H9 (cell line): ENCODE measurements at regions not wholly inside any gene's neighbourhood (a gene's known extent, or its start where the extent isn't known, plus 50 kb on each side); places are given as distances from the start of the nearest gene placed in this dataset.

Source experiments
- DNase-seq: peaks from one replicate; pipeline ENCODE4 v3.0.0-alpha.2; 2017
- H2AFZ ChIP-seq: one replicate; pipeline ENCODE4 v1.6.1; 2013; ENCODE audit warnings: mild to moderate bottlenecking, low read length, control low read depth, moderate library complexity
- H2AK5ac ChIP-seq: 2 replicates; pipeline ENCODE4 v1.6.1; 2013; ENCODE audit warnings: low read length, control low read depth, mixed read lengths; ENCODE audit not compliant: insufficient read length
- H2BK120ac ChIP-seq: one replicate; pipeline ENCODE4 v1.6.1; 2013; ENCODE audit warnings: low read depth, mild to moderate bottlenecking, low read length, control low read depth, inconsistent platforms; ENCODE audit not compliant: poor library complexity, severe bottlenecking
- H2BK12ac ChIP-seq: 2 replicates; pipeline ENCODE4 v1.6.1; 2013; ENCODE audit warnings: low read length, control low read depth, mixed read lengths, low read depth; ENCODE audit not compliant: insufficient read length
- H2BK15ac ChIP-seq: 2 replicates; pipeline ENCODE4 v1.6.1; 2013; ENCODE audit warnings: low read depth, low read length, control low read depth
- H2BK20ac ChIP-seq: one replicate; pipeline ENCODE4 v1.6.1; 2013; ENCODE audit warnings: low read depth, mild to moderate bottlenecking, low read length, control low read depth, inconsistent platforms; ENCODE audit not compliant: poor library complexity, severe bottlenecking
- H2BK5ac ChIP-seq: 2 replicates; pipeline ENCODE4 v1.6.1; 2013; ENCODE audit warnings: low read length, control low read depth, mixed read lengths; ENCODE audit not compliant: insufficient read length
- H3K14ac ChIP-seq: 2 replicates; pipeline ENCODE4 v1.6.1; 2013; ENCODE audit warnings: low read length, control low read depth; ENCODE audit not compliant: insufficient read depth
- H3K18ac ChIP-seq: 2 replicates; pipeline ENCODE4 v1.6.1; 2013; ENCODE audit warnings: low read depth, mild to moderate bottlenecking, mixed read lengths, low read length, control low read depth; ENCODE audit not compliant: insufficient read length
- H3K23ac ChIP-seq: 2 replicates; pipeline ENCODE4 v1.6.1; 2013; ENCODE audit warnings: low read length, control low read depth, mixed read lengths, low read depth; ENCODE audit not compliant: insufficient read length
- H3K23me2 ChIP-seq: 2 replicates; pipeline ENCODE4 v1.6.1; 2013; ENCODE audit warnings: low read depth, mild to moderate bottlenecking, mixed read lengths, low read length, control low read depth; ENCODE audit not compliant: insufficient read length, poor library complexity, severe bottlenecking
- H3K27ac ChIP-seq: 2 replicates; pipeline ENCODE4 v1.5.1; 2013; ENCODE audit warnings: low read length, control low read depth, mixed read lengths, low read depth; ENCODE audit not compliant: insufficient read length
- H3K27me3 ChIP-seq: 2 replicates; pipeline ENCODE4 v1.6.1; 2013; ENCODE audit warnings: low read length, control low read depth, inconsistent platforms; ENCODE audit not compliant: insufficient read depth
- H3K4ac ChIP-seq: 2 replicates; pipeline ENCODE4 v1.6.1; 2013; ENCODE audit warnings: low read depth, mild to moderate bottlenecking, control low read depth, inconsistent platforms, low read length, moderate library complexity
- H3K4me1 ChIP-seq: 2 replicates; pipeline ENCODE4 v1.6.1; 2013; ENCODE audit warnings: low read length, control low read depth, inconsistent platforms; ENCODE audit not compliant: insufficient read depth
- H3K4me2 ChIP-seq: 2 replicates; pipeline ENCODE4 v1.6.1; 2013; ENCODE audit warnings: low read length, control low read depth, mixed read lengths; ENCODE audit not compliant: insufficient read length, insufficient read depth
- H3K56ac ChIP-seq: 2 replicates; pipeline ENCODE4 v1.6.1; 2013; ENCODE audit warnings: low read depth, mild to moderate bottlenecking, mixed read lengths, low read length, control low read depth; ENCODE audit not compliant: insufficient read length
- H3K79me1 ChIP-seq: 2 replicates; pipeline ENCODE4 v1.6.1; 2013; ENCODE audit warnings: low read depth, mild to moderate bottlenecking, moderate library complexity, low read length, control low read depth, inconsistent platforms; ENCODE audit not compliant: insufficient read depth, poor library complexity, severe bottlenecking
- H3K79me2 ChIP-seq: 2 replicates; pipeline ENCODE4 v1.6.1; 2013; ENCODE audit warnings: low read length, control low read depth, inconsistent platforms; ENCODE audit not compliant: insufficient read depth
- H3K9ac ChIP-seq: 2 replicates; pipeline ENCODE4 v1.6.1; 2013; ENCODE audit warnings: low read length, control low read depth, mixed read lengths; ENCODE audit not compliant: insufficient read length; ENCODE audit errors: extremely low read depth
- H3K9me3 ChIP-seq: one replicate; pipeline ENCODE4 v1.6.1; 2013; ENCODE audit warnings: low read depth, low read length, inconsistent platforms; ENCODE audit not compliant: control insufficient read depth
- H3T11ph ChIP-seq: one replicate; pipeline ENCODE4 v1.6.1; 2013; ENCODE audit warnings: mild to moderate bottlenecking, low read length, control low read depth, inconsistent platforms
- H4K20me1 ChIP-seq: one replicate; pipeline ENCODE4 v1.6.1; 2013; ENCODE audit not compliant: control insufficient read depth, insufficient read length, insufficient read depth
- H4K5ac ChIP-seq: 2 replicates; pipeline ENCODE4 v1.6.1; 2013; ENCODE audit warnings: low read depth, mild to moderate bottlenecking, mixed read lengths, low read length, control low read depth; ENCODE audit not compliant: insufficient read length
- H4K8ac ChIP-seq: replicated peaks from 2 replicates; pipeline ENCODE4 v1.6.1; 2013; ENCODE audit warnings: low read length, control low read depth, mixed read lengths, low read depth; ENCODE audit not compliant: insufficient read length
- H4K91ac ChIP-seq: 2 replicates; pipeline ENCODE4 v1.6.1; 2013; ENCODE audit warnings: low read depth, mild to moderate bottlenecking, moderate library complexity, mixed read lengths, low read length, control low read depth; ENCODE audit not compliant: insufficient read length
- H3K27ac Mint-ChIP-seq, 3 experiments: 2 replicates in 2 of 3; 3 replicates in 1 of 3; pipeline ENCODE4 v1.8.0; 2020 to 2021; ENCODE audit warnings: mixed read lengths in 3 of 3, mild to moderate bottlenecking in 1 of 3, moderate library complexity in 1 of 3
- H3K27me3 Mint-ChIP-seq: 2 replicates; pipeline ENCODE4 v1.8.0; 2021; ENCODE audit warnings: low read depth, mild to moderate bottlenecking, moderate library complexity, mixed read lengths
- H3K36me3 Mint-ChIP-seq, 3 experiments: 2 replicates in 2 of 3; 3 replicates in 1 of 3; pipeline ENCODE4 v1.8.0; 2020 to 2021; ENCODE audit warnings: low read depth in 3 of 3, mixed read lengths in 3 of 3; ENCODE audit not compliant: insufficient read depth in 1 of 3
- H3K4me1 Mint-ChIP-seq, 2 experiments: 2 replicates each; pipeline ENCODE4 v1.8.0; 2020; ENCODE audit warnings: mixed read lengths in 2 of 2
- H3K4me3 Mint-ChIP-seq, 2 experiments: 2 replicates in 1 of 2; 3 replicates in 1 of 2; pipeline ENCODE4 v1.8.0; 2020 to 2021; ENCODE audit warnings: mild to moderate bottlenecking in 2 of 2, mixed read lengths in 2 of 2, moderate library complexity in 1 of 2
- H3K9me3 Mint-ChIP-seq, 2 experiments: 2 replicates in 1 of 2; 3 replicates in 1 of 2; pipeline ENCODE4 v1.8.0; 2020; ENCODE audit warnings: mild to moderate bottlenecking in 2 of 2, mixed read lengths in 2 of 2, moderate library complexity in 1 of 2
- WGBS: extraction: QIAGEN DNeasy Blood & Tissue Kit; methylation state at CpG from one replicate; pipeline ENCODE4 v1.1.7; 2013; ENCODE audit warnings: missing lambda C conversion rate, low lambda C conversion rate, mixed read lengths; ENCODE audit not compliant: insufficient read length; ENCODE audit errors: extremely low coverage; 5-methylcytosine and 5-hydroxymethylcytosine counted together
- TF ChIP-seq, protein P1 (sequence below): fragments of 200-600 bp; sonication (generic); conservative IDR thresholded peaks from 3 replicates; pipeline ENCODE4 v1.8.0; 2021; ENCODE audit warnings: antibody characterized with exemption, mild to moderate bottlenecking

DNA sequence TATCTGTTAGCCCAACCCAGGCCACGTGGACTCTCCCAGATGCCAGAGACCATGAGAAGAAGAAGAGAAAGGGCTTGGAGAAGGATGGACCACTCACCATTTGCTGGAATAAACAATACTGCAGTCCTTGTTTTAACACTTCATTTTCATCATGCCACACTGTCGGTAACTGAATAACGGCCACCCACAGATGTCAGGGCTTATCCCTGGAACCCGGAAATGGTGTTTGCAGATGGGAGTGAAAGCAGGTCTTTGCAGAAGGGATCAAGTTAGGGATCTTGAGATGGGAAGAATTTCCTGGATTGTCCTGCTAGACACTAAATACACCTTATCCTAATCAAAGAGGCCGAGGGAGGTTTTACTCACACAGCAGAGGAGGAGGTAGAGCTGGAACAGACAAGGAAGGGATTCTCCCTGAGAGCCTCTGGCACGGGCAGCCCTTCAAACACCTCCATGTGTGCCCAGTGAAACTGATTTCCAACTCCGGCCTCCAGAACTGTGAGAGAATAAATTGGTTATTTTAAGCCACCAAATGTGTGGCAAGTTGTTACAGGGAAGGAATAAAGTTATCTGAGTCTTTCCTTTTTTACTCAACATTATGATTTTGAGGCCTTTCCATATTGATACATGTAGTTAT lies 56.3 kb upstream of the SFMBT2 start:
- peaks cover 0 to 1% of the 10 kb centered on the region in 2 experiments; a peak in 2 of 5 replicates for H3K9me3 Mint-ChIP-seq
- H2BK12ac ChIP-seq: no peak overlapping the region
- no peak overlapping the region for H3K27ac Mint-ChIP-seq
- H4K5ac ChIP-seq: no peak overlapping the region
- no peaks in the 10 kb centered on the region for H3K36me3 Mint-ChIP-seq
- H4K20me1 ChIP-seq: no peaks in the 10 kb centered on the region
- DNase-seq: no peak
- H3K79me2 ChIP-seq: no peaks in the 10 kb centered on the region
- no peak overlapping the region for H4K8ac ChIP-seq
- TF ChIP-seq, protein P1, sequence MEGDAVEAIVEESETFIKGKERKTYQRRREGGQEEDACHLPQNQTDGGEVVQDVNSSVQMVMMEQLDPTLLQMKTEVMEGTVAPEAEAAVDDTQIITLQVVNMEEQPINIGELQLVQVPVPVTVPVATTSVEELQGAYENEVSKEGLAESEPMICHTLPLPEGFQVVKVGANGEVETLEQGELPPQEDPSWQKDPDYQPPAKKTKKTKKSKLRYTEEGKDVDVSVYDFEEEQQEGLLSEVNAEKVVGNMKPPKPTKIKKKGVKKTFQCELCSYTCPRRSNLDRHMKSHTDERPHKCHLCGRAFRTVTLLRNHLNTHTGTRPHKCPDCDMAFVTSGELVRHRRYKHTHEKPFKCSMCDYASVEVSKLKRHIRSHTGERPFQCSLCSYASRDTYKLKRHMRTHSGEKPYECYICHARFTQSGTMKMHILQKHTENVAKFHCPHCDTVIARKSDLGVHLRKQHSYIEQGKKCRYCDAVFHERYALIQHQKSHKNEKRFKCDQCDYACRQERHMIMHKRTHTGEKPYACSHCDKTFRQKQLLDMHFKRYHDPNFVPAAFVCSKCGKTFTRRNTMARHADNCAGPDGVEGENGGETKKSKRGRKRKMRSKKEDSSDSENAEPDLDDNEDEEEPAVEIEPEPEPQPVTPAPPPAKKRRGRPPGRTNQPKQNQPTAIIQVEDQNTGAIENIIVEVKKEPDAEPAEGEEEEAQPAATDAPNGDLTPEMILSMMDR: no peak
- H3K56ac ChIP-seq: no peak overlapping the region
- no peaks in the 10 kb centered on the region for H3K4me1 Mint-ChIP-seq
- H3K18ac ChIP-seq: no peak overlapping the region
- H3K27me3 ChIP-seq: no peaks in the 10 kb centered on the region
- H3K9ac ChIP-seq: no peak overlapping the region
- no peak overlapping the region for H3K14ac ChIP-seq
- no peak overlapping the region for H2AFZ ChIP-seq
- no peak overlapping the region for H3K27ac ChIP-seq
- no peak overlapping the region for H2BK15ac ChIP-seq
- H3K4me1 ChIP-seq: no peaks in the 10 kb centered on the region
- H3K23ac ChIP-seq: no peak overlapping the region
- no peaks in the 10 kb centered on the region for H3K79me1 ChIP-seq
- H2AK5ac ChIP-seq: no peak overlapping the region
- no peak overlapping the region for H2BK5ac ChIP-seq
- no peaks in the 10 kb centered on the region for H3K23me2 ChIP-seq
- no peak overlapping the region for H2BK20ac ChIP-seq
- no peak overlapping the region for H2BK120ac ChIP-seq
- no peak overlapping the region for H4K91ac ChIP-seq
- no peaks in the 10 kb centered on the region for H3K9me3 ChIP-seq
- no CpG with 5 or more reads among the region's 7 CpGs for WGBS
- H3K4ac ChIP-seq: no peak overlapping the region
- no peak overlapping the region for H3K4me2 ChIP-seq
- no peak overlapping the region for H3K4me3 Mint-ChIP-seq
- no peak overlapping the region for H3T11ph ChIP-seq
- peaks cover 10% of the 10 kb centered on the region for H3K27me3 Mint-ChIP-seq
